ENCODE measurements at regions not wholly inside any gene's neighbourhood (a gene's known extent, or its start where the extent isn't known, plus 50 kb on each side); places are given as distances from the start of the nearest gene placed in this dataset.

DNA sequence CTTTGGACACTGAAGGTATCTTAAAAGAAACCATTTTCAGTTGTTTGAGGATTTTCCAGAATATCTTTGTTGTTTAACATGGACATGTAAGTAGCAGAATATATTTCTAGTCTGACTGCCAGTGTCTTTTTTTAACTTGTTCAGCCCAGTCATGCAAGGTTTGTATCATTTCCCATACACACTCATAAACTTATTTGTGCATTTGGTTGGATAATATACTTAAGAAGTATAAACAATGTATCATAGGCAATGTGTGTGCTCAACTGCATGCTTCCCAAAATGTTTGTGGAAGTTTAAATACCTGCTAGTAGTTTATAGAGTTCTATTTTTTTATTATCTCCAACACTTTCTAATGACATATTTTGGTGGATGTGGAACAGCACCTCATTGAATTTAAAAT, 707.4 kb upstream of the FBXO33 start (continued):
- no peak for TF ChIP-seq POLR2AphosphoS5 (IDR thresholded peaks at IDR 0.05; ENCODE audit: low read depth, low read length)
- no peak for TF ChIP-seq ELF1 (IDR thresholded peaks at IDR 0.05; ENCODE audit: borderline replicate concordance, low read depth)

DNA sequence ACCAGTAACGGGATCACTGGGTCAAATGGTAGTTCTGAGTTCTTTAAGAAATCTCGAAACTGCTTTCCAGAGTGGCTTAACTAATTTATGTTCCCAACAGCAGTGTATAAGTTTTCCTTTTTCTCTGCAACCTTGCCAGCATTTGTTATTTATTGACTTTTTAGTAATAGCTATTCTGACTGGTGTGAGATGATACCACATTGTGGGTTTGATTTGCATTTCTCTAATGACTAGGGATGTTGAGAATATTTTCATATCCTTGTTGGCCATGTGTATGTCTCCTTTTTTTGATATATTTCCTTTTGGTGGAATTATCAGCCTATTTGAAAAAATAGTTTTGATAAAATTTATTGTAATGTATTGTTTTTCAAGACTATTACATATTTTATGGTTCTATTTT, 701.2 kb upstream of the FBXO33 start:
- no peak for ATAC-seq

DNA sequence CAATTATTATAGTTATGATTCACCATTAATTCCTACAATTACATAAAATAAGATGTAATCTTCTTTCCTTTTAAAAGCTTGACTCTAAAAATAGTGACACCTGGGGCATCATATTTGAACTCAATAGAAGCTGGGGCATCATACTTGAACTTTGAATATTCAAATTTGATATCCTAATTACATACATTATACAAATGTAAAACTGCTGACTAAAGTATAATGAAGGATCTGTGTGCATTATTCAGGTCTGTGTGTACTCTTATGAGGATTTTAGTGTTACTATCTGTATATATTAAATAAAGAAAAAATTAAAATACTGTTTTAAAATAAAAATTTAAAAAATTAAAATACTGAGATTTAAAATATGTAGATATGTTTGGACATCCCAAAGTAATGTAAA, 696.9 kb upstream of the FBXO33 start:
- no peak for ATAC-seq
- Histone ChIP-seq H3K79me2 (ENCODE audit: insufficient read depth, low read length) (no peaks in the 10 kb centered on the region), H2AFZ (ENCODE audit: low read depth, low read length, poor library complexity, severe bottlenecking) (no peak overlapping the region), H4K20me1 (ENCODE audit: insufficient read depth) (no peaks in the 10 kb centered on the region), H3K9me2 (ENCODE audit: insufficient read depth) (no peaks in the 10 kb centered on the region), H3K9me3 (ENCODE audit: control insufficient read depth in 1 of 2, insufficient read depth in 1 of 2, low read depth in 1 of 2, low read length in 2 of 2) (no peaks in the 10 kb centered on the region), H3K9ac (ENCODE audit: low read length) (no peak overlapping the region), H3K4me1 (ENCODE audit: control insufficient read depth in 1 of 2, insufficient read depth in 2 of 2, low read length in 2 of 2) (no peaks in the 10 kb centered on the region), H3K27ac (ENCODE audit: low read depth, low read length) (no peak overlapping the region), H3K4me2 (ENCODE audit: low read length) (no peak overlapping the region), H3K27me3 (ENCODE audit: insufficient read depth, low read length) (no peaks in the 10 kb centered on the region), H3K36me3 (ENCODE audit: control insufficient read depth in 1 of 2, insufficient read depth in 2 of 2, low read length in 2 of 2) (no peaks in the 10 kb centered on the region), H3K4me3 (replicated peaks in 1 of 2; ENCODE audit: low read depth in 1 of 2, low read length in 2 of 2) (no peak overlapping the region)
- intact Hi-C loops (cut with micrococcal nuclease) = no loop called here
- no peak for TF ChIP-seq JUND (IDR thresholded peaks at IDR 0.05)
- TF ChIP-seq, protein P1, sequence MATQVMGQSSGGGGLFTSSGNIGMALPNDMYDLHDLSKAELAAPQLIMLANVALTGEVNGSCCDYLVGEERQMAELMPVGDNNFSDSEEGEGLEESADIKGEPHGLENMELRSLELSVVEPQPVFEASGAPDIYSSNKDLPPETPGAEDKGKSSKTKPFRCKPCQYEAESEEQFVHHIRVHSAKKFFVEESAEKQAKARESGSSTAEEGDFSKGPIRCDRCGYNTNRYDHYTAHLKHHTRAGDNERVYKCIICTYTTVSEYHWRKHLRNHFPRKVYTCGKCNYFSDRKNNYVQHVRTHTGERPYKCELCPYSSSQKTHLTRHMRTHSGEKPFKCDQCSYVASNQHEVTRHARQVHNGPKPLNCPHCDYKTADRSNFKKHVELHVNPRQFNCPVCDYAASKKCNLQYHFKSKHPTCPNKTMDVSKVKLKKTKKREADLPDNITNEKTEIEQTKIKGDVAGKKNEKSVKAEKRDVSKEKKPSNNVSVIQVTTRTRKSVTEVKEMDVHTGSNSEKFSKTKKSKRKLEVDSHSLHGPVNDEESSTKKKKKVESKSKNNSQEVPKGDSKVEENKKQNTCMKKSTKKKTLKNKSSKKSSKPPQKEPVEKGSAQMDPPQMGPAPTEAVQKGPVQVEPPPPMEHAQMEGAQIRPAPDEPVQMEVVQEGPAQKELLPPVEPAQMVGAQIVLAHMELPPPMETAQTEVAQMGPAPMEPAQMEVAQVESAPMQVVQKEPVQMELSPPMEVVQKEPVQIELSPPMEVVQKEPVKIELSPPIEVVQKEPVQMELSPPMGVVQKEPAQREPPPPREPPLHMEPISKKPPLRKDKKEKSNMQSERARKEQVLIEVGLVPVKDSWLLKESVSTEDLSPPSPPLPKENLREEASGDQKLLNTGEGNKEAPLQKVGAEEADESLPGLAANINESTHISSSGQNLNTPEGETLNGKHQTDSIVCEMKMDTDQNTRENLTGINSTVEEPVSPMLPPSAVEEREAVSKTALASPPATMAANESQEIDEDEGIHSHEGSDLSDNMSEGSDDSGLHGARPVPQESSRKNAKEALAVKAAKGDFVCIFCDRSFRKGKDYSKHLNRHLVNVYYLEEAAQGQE (IDR thresholded peaks at IDR 0.05; ENCODE audit: low read depth) = no peak
- TF ChIP-seq POLR2AphosphoS5 (IDR thresholded peaks at IDR 0.05; ENCODE audit: low read depth, low read length) = no peak
- TF ChIP-seq CBX3 (IDR thresholded peaks at IDR 0.05; ENCODE audit: low read depth) = no peak
- TF ChIP-seq SIN3A (IDR thresholded peaks at IDR 0.05; ENCODE audit: low read depth) = no peak
- TF ChIP-seq SP1 (IDR thresholded peaks at IDR 0.05; ENCODE audit: low read depth) = no peak
- TF ChIP-seq ZNF274 (IDR thresholded peaks at IDR 0.05; ENCODE audit: low read depth, low read length) = no peak
- TF ChIP-seq FOSL1 (IDR thresholded peaks at IDR 0.05; ENCODE audit: low read depth) = no peak
- TF ChIP-seq SRF (IDR thresholded peaks at IDR 0.05; ENCODE audit: low read depth) = no peak
- no peak for TF ChIP-seq EZH2phosphoT487 (IDR thresholded peaks at IDR 0.05; ENCODE audit: borderline replicate concordance)
- TF ChIP-seq, protein P2, sequence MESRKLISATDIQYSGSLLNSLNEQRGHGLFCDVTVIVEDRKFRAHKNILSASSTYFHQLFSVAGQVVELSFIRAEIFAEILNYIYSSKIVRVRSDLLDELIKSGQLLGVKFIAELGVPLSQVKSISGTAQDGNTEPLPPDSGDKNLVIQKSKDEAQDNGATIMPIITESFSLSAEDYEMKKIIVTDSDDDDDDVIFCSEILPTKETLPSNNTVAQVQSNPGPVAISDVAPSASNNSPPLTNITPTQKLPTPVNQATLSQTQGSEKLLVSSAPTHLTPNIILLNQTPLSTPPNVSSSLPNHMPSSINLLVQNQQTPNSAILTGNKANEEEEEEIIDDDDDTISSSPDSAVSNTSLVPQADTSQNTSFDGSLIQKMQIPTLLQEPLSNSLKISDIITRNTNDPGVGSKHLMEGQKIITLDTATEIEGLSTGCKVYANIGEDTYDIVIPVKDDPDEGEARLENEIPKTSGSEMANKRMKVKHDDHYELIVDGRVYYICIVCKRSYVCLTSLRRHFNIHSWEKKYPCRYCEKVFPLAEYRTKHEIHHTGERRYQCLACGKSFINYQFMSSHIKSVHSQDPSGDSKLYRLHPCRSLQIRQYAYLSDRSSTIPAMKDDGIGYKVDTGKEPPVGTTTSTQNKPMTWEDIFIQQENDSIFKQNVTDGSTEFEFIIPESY (IDR thresholded peaks at IDR 0.05; ENCODE audit: extremely low read depth, insufficient replicate concordance, low read length) = no peak
- ChIA-PET POLR2A (no interaction called here), CTCF (no interaction called here), RAD21 (ENCODE audit: low non-redundant PET in 1 of 2, low total read pairs in 2 of 2, uncharacterized antibody in 2 of 2, unreplicated experiment in 2 of 2) (no interaction called here)
- BruUV-seq (replicated peaks) = no TSS peak
- DNase-seq (ENCODE audit: low read depth, low spot score) = no peak

More for the DNA sequence above, 701.2 kb upstream of the FBXO33 start:
- H3K27ac ChIP-seq (ENCODE audit: low read depth, low read length) = no peak overlapping the region
- no peaks in the 10 kb centered on the region for H3K27me3 ChIP-seq (ENCODE audit: insufficient read depth, low read length)
- H3K4me1 ChIP-seq (ENCODE audit: control insufficient read depth in 1 of 2, insufficient read depth in 2 of 2, low read length in 2 of 2) = no peaks in the 10 kb centered on the region
- no peaks in the 10 kb centered on the region for H4K20me1 ChIP-seq (ENCODE audit: insufficient read depth)
- ChIA-PET RAD21 (ENCODE audit: low non-redundant PET in 1 of 2, low total read pairs in 2 of 2, uncharacterized antibody in 2 of 2, unreplicated experiment in 2 of 2) (interaction anchor here in 1 of 2 experiments (0.7 kb wide), 1 partner anchor 224 kb away, joined by 4 read pairs; no protein-coding TSS in a partner anchor), CTCF (no interaction called here), POLR2A (no interaction called here)
- no peak overlapping the region for H3K4me3 ChIP-seq (replicated peaks in 1 of 2; ENCODE audit: low read depth in 1 of 2, low read length in 2 of 2)
- no peak overlapping the region for H2AFZ ChIP-seq (ENCODE audit: low read depth, low read length, poor library complexity, severe bottlenecking)
- no peaks in the 10 kb centered on the region for H3K36me3 ChIP-seq (ENCODE audit: control insufficient read depth in 1 of 2, insufficient read depth in 2 of 2, low read length in 2 of 2)
- no peaks in the 10 kb centered on the region for H3K79me2 ChIP-seq (ENCODE audit: insufficient read depth, low read length)
- H3K9ac ChIP-seq (ENCODE audit: low read length) = no peak overlapping the region
- no peak overlapping the region for H3K4me2 ChIP-seq (ENCODE audit: low read length)
- no peaks in the 10 kb centered on the region for H3K9me2 ChIP-seq (ENCODE audit: insufficient read depth)
- H3K9me3 ChIP-seq (ENCODE audit: control insufficient read depth in 1 of 2, insufficient read depth in 1 of 2, low read depth in 1 of 2, low read length in 2 of 2) = no peaks in the 10 kb centered on the region
- no TSS peak for BruUV-seq (replicated peaks)
- no peak for DNase-seq (ENCODE audit: low read depth, low spot score)
- TF ChIP-seq SRF (IDR thresholded peaks at IDR 0.05; ENCODE audit: low read depth) (no peak), POLR2AphosphoS5 (IDR thresholded peaks at IDR 0.05; ENCODE audit: low read depth, low read length) (no peak), JUND (IDR thresholded peaks at IDR 0.05) (no peak)
- intact Hi-C loops (cut with micrococcal nuclease) = no loop called here
